ENCODE measurements at regions not wholly inside any gene's neighbourhood (a gene's known extent, or its start where the extent isn't known, plus 50 kb on each side); places are given as distances from the start of the nearest gene placed in this dataset.

DNA sequence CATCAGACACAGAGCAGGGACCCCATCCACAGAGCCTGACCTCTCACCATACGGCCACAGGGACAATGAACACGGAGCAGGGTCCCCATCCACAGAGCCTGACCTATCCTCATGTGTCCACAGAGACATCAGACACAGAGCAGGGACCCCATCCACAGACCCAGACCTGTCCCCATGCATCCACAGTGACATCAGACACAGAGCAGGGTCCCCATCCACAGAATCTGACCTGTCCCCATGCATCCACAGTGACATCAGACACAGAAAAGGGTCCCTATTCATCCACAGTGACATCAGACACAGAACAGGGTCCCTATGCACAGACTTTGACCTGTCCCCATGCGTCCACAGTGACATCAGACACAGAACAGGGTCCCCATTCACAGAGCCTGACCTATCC lies 325.1 kb upstream of the RAB6C start:
- no peak for DNase-seq (ENCODE audit: low spot score)

DNA sequence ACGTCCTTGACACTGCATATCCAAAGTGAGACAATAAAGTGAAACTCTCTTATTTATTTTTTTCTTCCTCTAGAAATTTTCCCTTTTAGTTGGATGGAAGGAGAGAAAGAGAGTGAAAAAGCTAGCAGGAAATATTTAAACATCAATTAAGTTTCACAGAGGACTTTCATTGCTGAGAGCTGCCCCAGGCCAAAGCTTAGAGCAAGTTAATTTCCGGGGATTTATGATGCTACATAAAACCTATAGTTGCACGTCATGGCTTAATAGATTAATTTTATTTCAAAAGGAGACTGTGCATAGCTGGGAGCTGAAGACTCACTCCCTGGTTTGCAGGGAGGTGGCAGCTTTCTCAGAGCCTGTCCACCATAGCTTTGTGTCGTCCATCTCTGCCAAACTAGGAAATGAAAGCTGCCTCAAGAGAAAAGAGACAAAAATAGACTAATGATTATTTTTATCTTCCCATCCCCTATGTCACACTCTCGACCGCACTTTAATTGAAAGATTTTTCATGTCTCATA lies 323.3 kb upstream of the RAB6C start:
- DNase-seq (ENCODE audit: low spot score), result no peak

DNA sequence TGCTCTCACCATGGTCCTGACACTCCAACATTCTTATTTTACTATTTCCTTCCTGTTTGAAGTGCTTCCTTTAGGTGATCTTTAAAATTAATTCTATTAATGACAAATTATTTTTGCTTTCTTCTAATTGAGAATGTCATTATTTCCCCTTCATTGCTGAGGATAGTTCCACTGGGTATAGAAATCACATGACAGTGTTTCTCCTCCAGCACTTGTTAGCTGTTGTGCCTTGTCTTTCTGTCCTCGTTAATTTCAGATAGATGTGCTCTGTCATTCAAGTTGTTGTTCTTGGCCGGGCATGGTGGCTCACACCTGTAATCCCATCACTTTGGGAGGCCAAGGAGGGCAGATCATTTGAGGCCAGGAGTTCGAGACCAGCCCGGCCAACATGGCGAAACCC lies 321.0 kb upstream of the RAB6C start:
- DNase-seq (ENCODE audit: low spot score), result no peak

DNA sequence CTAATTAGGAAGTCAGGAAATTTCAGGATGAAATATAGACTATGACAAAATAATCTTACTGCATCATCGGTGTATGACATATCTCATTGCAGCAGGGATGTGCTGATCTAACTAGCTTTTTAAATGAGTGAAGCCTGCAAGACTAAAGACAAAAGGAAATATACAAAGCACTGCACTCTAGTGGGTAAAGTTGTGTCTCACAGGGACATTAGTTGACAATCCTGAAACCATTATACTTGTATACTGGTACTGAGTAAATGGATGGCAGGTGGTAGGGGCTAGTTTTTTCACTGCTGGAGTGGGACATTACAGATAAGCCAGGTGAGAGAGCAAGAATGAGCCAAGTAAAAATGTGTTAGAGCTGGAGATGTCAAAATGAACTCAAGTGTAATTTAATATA lies 317.5 kb upstream of the RAB6C start:
- no peak for DNase-seq (ENCODE audit: low spot score)

DNA sequence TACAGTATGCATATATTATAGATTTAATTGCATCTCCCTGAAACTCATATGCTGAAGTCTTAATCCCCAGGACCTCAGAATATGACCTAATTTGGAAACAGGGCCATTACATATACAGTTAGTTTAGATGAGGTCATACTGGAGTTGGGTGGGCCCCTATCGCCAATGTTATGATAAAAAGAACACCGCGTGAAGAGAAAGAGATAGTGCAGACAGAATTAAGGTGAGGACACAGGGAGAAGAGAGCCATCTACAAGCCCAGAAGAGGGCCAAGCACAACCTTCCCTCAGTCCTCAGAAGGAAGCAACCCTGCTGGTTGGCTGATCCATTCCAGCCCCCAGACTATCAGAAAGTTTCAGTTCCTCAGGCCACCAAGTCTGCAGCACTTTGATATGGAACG lies 311.9 kb upstream of the RAB6C start:
- no peak for DNase-seq (ENCODE audit: low spot score)

DNA sequence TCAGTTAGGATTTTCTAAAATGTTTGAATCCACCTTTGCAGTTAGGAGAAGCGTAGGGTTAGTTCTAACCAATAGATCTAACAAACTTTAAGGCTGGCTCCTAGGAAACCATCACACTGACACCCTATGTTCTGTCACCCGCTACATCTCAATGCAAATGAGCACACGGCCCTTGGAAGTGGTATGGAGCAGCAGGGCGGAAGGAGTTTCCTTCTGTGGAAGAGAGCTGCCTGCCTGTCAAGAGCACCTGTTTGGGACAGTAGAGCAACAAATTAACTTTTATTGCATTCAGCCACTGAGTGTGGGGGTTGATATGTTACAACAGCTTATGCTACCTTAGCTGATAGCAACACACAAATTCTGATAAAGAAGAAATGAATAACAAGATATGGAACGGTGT lies 306.9 kb upstream of the RAB6C start:
- no peak for DNase-seq (ENCODE audit: low spot score)

DNA sequence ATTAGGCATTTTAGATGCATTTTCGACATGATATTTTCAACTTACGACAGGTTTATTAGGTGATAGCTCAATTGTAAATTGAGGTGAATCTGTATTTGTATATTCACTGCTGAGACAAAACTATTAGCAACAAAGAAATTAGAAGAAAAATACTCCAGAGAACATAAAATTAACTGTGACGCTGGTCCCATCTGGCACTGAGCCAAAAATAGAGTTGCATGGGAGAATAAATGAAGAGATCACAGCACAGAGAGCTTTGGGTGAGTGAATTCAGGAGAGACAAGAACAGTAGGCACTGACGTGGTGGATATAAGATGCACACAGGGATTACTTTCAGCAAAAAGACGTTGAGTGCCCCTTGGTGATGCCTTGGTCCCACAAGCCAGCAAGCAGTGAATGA lies 306.2 kb upstream of the RAB6C start:
- no peak for DNase-seq (ENCODE audit: low spot score)

DNA sequence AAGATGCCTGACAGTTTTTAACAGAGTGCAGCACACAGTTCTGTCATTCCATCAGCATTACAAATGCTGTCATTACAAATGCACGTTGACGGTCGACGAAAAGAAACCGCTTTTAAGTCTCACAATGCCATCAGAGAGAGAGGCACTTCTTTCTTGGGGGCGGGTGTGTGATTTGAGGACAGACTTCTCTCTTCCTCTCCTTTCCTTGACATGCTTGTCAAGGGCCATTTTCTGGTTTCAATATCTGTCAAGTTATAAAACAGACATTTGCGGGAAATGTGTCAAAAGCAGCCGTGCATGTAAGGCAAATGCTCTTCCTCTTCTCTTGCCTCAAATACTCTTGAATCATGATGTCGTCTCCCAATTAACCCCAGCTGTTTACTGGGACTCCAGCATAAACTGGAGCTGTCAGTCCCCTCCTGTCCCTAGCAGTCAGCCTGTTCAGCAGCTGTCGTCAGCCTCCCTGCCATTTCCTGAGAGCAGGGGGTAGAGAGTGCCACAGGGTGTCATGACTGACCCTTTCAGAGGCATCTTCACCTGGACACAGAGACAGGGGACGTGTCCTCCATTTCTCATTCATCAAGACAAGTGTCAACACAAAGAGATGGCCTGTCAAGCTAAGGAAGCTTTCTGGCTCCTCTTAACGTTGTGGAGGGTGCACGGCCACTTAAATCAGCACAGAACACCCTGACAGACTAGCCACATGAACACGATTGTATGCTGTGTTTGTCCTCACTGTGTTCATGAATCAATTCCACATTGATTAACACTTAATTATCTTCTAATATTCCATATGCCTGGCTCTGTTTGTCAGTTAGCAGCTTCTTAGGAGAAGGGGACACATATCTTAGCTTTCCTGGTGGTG lies 305.4 kb upstream of the RAB6C start:
- no peak for DNase-seq (ENCODE audit: low spot score)

DNA sequence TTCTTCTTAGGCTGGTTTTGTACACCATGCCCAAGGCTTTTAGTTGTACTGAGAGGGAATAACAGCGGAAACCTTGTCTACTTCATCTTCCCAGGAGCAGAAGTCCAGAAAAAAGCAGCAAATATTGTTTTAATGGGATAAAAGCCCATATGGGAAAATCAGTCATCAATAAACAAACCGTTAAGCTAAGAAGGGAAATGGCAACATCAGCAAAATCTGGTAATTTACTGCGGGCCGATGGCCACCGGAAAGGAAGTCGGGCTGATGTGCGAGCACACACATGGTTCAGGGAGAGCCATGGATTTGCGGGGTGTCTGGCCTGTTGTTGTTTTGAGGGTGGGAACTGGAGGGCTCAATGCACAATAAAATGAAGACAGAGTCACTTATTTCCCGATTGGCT lies 300.7 kb upstream of the RAB6C start:
- DNase-seq (ENCODE audit: low spot score), result no peak

DNA sequence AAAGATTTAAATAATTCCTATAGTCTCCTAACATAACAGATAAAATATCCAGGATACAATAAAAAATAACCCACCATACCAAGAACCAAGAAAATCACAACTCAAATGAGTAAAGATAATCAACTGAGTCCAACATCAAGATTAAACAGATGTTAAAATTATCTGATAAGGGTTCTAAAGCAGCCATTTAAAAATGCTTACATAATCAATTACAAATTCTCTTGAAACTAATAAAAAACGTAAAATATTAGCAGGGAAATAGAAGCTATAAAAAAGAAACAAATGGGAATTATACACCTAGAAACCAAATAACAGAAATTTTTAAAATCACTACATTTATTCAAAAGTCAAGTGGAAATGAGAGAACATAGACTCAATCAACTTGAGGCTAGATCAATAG lies 297.7 kb upstream of the RAB6C start:
- no peak for DNase-seq (ENCODE audit: low spot score)

DNA sequence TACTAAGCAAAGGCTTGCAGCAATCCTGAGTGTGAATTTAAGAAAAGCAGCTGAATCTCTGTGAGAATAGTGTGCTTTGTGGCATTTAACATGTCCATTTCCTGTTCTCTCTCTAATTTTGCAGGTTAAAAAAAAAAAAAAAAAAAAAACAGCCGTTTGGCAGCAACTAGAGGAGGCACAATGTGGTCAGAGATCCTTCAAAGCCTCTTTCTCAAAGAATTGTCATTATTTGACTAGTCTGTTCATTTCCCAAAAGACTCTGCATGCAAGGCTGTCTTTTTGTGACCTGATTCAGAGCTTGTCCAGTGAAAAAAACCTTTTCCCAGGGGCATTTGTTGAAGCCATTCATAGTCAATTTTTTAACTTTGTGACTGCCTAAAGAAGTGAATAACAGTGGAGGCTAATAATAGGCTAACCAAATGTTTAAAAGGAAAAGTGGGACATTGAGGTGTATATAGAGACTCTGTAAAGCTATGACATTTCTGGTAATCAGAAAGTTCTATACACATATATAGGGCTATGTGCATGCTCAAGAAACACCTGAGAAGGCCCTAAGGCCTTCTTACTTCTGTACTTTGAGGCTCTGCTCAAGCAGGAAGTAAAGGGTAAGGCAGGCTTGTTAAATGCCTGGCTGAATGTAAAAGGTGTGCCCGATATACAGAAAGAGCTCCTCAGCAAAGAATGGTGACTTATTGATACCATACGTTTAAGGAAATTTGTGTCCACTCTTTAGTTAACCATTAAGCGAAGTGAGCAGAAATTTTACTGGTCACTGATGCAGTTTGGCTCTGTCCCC lies 289.6 kb upstream of the RAB6C start:
- DNase-seq (ENCODE audit: low spot score), result no peak

DNA sequence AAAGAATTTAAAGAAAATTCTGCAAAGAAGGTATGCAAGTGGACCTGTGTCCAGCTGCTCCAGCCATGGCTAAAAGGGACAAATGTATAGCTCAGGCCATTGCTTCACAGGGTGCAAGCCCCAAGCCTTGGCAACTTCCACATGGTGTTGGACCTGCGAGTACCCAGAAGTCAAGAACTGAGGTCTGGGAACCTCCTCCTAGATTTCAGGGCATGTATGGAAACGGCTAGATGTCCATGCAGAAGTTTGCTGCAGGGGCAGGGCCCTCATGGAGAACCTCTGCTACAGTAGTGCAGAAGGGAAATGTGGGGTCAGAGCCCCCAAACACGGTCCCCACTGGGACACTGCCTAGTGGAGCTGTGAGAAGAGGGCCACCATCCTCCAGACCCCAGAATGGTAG lies 284.0 kb upstream of the RAB6C start:
- DNase-seq (ENCODE audit: low spot score), result no peak

DNA sequence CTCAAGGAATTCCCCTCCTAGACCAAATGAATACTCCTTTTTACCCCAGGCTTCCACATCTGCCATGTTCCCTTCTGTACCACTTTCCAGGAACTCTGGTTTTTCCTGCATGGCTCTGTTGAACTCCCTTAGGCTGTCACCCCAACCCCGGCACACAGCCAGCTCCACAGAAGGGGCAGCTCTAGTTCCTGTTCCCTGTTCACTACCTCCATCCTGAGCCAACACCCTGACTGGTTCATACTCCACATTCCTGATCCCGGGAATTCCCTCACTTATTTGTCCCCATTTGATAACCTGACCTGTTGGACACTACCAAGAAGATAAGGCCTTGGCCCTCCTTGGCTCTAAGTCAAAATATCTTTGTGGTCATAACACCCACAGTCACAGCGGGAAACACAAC lies 280.9 kb upstream of the RAB6C start:
- DNase-seq (ENCODE audit: low spot score), result no peak

DNA sequence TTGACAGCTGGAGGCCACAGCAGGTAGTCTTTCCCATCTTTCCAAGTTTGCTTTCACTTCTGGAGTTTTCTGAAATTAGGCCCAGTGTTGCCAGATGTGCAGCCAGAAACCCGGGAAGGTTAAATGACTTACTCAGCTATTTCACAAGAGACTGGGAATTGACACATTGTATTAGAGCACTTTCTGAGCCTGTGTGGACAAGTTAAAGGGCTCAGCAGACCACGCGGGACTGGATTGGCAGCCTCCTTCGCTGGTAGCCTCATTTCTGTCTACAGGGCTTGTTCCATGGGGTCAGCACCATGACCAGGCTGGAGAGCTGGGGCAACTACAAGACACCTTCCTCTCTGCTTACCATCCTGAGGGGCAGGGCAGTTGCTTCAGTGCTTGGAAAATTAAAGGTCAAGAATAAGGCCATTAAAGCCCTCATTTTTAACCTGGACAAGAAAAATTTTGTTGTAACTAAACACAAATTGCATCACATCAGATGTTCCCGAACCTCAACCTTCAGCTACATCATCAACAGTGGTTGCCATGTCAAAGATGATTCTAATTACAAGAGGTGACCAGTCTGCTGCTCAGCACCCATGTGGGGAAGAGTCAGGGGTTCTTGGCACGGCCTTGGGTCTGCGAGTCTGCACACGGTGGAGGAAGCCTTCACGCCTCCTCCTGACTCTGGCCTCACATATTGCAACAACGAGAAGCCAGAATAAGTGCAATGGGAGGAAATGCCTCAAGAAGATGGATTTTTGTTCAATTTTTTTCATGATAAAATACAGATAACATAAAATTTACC lies 279.5 kb upstream of the RAB6C start:
- no peak for DNase-seq (ENCODE audit: low spot score)

DNA sequence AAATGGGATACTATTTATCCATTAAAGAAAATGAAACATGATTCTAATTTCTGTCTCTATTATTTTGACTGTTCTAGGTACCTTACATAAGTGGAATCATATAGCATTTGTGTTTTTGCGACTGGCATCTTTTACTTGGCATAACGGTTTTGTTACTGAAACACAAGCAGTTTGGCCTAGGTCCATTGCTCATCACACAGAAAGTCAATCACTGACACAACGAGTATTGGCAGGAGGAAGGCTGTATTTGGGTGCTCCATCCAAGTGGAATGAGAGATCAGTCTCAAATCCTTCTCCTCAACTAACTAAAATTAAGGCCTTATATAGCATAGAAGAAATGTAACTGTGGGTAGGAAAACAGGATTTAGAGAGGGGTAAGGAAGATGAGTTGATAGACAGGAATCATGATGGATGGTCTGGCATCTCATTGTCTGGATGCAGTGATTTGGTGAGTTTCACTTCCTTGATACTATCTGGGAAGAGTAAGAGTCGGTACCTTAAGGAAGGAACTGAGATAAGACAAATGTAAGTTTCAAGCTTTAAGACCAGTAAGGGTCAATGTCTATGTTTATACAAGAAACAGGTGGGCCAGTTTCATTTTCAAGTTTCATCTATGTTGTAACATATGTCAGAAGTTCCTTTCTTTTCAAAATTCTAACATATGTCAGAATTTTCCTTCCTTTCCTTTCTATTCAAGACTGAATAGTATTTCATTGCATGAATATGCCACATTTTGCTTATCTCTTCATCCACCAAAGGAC lies 276.9 kb upstream of the RAB6C start:
- no peak for DNase-seq (ENCODE audit: low spot score)

DNA sequence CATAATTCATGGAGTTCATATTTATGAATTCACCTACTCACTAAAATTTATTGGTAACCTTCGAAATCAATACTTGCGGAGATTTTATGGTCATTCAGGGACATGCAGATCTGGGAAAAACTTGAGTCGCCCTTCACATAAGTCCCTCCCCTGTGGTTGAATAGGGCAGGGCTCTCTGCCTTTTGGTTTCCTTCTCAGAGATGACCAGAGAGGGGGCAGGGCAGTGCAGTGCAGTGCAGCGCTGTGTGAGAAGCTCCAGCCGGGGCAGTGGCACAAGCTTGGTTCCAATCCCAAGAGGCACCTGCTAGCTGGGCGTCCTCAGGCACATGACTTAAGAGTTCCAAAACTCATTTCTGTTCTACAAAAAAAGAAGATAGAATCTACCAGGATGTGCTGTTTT lies 274.4 kb upstream of the RAB6C start:
- DNase-seq (ENCODE audit: low spot score), result no peak

DNA sequence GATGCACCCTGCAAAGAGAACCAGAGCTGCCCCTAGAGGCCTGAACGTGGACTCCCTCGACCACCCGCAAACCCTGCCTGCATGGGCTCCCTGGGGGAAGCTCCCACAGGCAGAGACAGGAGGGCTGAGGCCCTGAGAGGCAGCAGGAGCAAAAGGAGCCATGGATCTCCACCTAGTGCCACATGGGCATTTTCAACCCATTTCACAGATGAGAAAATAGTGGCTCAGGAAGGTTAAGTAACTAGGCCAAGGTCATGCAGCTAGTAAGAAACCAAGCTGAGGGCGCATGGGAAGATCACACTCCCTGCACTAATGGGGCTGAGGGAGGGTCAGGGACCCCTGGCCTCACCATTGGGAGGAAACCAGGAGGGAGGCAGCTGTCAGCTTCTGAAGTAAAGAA lies 271.7 kb upstream of the RAB6C start:
- no peak for DNase-seq (ENCODE audit: low spot score)

DNA sequence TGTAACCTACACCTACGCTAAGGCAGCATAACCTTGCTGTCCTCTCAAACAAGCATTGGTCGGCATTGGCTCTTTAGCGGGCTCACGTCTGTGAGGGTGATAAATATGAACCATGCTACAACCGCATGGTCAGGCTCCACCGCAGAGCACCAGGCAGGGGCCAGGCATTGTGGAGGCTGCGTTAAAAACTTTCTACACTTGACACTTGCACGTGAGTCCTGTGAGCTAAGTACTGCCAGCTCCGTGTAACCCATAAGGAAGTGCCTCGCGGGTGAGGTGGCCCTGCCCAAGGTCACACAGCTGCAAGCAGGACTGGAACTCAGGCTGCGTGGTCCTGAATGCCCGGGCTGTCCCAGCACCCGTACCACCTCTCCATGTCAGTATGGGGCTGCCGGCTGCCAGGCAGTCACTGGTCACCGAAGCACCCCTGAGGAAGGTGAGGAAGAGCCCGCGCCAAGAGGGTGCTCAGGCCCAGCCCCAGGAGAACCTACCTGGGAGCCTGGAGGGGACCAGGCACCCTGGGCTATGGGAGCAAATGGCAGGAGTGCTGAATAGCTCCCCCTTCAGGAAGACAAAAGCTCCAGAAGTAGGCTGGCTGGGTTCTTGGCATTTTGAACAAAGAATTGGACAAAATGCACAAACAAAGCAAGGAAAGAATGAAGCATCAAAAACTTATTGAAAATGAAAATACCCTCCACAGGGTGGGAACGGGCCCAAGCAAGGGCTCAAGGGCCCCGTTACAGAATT lies 271.1 kb upstream of the RAB6C start:
- DNase-seq (ENCODE audit: low spot score), result no peak

DNA sequence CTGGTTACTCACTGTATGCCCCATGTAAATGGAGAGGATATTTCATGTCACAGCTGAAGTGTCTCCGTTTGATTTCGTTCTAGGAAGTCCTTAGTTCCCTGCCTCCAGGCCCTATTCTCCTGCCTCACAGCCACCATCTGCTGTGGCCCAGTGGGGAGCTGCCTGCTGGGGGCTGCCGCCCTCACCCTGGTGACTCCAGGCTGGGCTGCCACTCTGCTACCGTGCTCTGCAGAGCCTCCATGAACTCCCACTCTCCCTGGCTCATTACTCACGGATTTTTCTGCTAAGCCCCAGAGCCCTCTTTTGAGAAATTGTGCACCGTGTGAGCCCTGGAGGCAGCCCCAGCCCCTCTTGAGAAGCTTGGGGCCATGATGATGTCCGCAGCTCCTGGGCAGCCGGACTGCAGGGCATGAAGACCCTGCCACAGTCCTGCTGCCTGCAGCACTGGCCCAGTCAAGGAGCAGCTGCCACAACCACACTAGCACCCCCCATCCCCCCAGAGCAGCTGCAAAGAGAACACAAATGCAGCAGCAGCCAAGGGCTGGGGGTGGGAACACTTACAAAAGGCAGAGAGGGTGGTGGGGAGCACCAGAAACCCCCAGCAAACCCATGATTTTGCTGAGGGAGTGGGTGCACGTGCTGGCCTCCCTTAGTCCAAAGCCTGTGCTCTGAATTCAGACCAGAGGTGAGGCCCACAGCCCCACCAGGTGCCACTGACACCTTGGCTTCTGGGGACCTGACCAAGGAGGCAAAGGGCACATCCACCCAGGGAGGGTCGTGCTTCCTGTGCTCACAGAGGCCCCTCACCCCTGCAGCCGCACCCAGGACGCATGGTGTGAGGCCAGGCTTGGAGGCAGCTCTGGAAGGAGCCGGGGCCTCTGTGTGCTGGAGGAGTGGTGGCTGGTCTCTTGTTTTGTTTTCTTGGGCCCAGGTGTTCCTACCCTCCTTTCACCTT lies 270.2 kb upstream of the RAB6C start:
- DNase-seq (ENCODE audit: low spot score), result no peak
